Parathyroid adenoma (tissue), 2 donors: ENCODE measurements at regions not wholly inside any gene's neighbourhood (a gene's known extent, or its start where the extent isn't known, plus 50 kb on each side); places are given as distances from the start of the nearest gene placed in this dataset.
"Not testable (repeated sequence)": the region's sequence is repeated elsewhere in the genome, so short reads cannot be mapped to it uniquely, and the experiment has no call there.

Source experiments
- H2AFZ ChIP-seq: fragments of 300-600 bp; sonication (generic); one replicate; pipeline ENCODE4 v1.7.0; 2017; ENCODE audit warnings: antibody characterized with exemption, mild to moderate bottlenecking
- H3K27ac ChIP-seq: fragments of 300-600 bp; sonication (generic); one replicate; pipeline ENCODE4 v1.7.0; 2017
- H3K27me3 ChIP-seq: fragments of 300-600 bp; sonication (generic); one replicate; pipeline ENCODE4 v1.7.0; 2017; ENCODE audit warnings: low read length; ENCODE audit not compliant: control insufficient read depth, insufficient read depth
- H3K36me3 ChIP-seq: fragments of 300-600 bp; sonication (generic); one replicate; pipeline ENCODE4 v1.7.0; 2017; ENCODE audit warnings: low read length; ENCODE audit not compliant: control insufficient read depth, insufficient read depth
- H3K4me1 ChIP-seq: fragments of 300-600 bp; sonication (generic); one replicate; pipeline ENCODE4 v1.7.0; 2017; ENCODE audit warnings: control low read depth
- H3K4me2 ChIP-seq: fragments of 300-600 bp; sonication (generic); one replicate; pipeline ENCODE4 v1.7.0; 2017; ENCODE audit warnings: low read length
- H3K4me3 ChIP-seq: fragments of 300-600 bp; sonication (generic); one replicate; pipeline ENCODE4 v1.7.0; 2017; ENCODE audit warnings: low read depth, low read length
- H3K79me2 ChIP-seq: fragments of 300-600 bp; sonication (generic); one replicate; pipeline ENCODE4 v1.7.0; 2017; ENCODE audit warnings: control low read depth
- H3K9ac ChIP-seq: fragments of 300-600 bp; sonication (generic); one replicate; pipeline ENCODE4 v1.7.0; 2017; ENCODE audit warnings: mild to moderate bottlenecking
- H3K9me3 ChIP-seq: fragments of 300-600 bp; sonication (generic); one replicate; pipeline ENCODE4 v1.7.0; 2017; ENCODE audit warnings: low read length; ENCODE audit not compliant: control insufficient read depth
- donor health status: primary hyperparathyroidism.

DNA sequence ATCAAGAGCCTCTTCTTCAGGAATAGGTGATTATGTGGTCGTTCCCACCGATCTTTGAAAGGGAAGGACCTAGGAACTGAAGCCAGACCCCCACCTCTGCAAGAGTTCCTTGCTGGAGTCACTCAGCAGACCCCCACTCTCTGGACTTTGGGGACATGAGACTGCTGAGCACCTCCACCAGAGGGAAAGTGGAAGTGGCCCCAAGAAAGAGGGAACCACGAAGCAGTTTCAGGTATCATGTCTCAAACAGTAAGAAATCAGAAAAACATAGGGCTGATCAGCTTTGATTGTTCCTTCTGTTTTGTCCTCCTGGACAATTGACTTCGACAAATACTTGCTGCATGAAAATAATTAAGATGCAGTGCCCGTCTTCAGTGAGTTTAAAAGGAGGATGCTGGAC is 84.2 kb upstream of the ADORA2B start:
- not testable (repeated sequence) for H3K9ac ChIP-seq, H3K79me2 ChIP-seq

DNA sequence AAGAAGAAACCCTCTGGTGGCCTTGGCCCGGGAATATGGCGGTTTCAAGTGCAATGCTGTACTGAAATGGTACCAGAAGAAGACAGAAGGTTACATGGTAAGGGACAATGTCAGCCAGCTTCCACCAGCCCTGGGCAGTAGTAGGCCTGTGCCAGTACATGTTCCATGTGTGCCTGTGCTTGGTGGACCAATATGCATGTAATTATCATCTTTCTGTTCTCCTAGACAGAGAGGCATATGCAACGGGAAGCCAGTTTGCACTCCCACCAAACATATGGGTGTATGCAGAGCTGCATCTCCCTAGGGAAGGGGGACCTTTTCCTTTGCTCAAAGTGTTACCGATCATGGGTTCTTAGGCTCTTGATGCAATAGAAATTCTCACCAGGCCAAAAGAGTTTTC is 80.9 kb upstream of the ADORA2B start:
- H3K9me3 ChIP-seq, H2AFZ ChIP-seq, H3K79me2 ChIP-seq, H3K9ac ChIP-seq, H3K4me1 ChIP-seq, H3K4me2 ChIP-seq, H3K36me3 ChIP-seq, H3K27me3 ChIP-seq, H3K4me3 ChIP-seq, H3K27ac ChIP-seq: not testable (repeated sequence)

More for the DNA sequence above, 84.2 kb upstream of the ADORA2B start:
- not testable (repeated sequence) for H3K4me2 ChIP-seq, H3K4me3 ChIP-seq, H3K4me1 ChIP-seq, H3K36me3 ChIP-seq, H3K9me3 ChIP-seq, H3K27ac ChIP-seq, H3K27me3 ChIP-seq, H2AFZ ChIP-seq

DNA sequence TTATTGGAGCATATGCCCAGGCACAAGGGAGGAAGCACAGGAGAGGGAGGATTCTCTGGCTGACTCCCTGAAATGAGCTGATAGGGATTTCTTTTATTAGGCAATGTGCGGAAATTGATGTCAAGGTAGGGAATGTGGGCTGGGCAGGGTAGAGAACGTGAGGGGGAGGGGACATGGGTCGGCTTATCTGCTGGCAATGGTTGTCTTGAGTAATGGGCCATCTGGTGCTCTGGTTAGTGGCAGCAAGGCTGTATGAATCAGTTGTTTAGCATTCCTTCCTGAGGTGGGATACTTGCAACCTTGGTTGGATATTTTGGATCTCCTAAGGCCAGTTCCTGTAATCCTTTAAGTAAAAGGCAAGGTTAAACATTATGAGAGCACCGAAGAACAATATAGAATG is 80.5 kb upstream of the ADORA2B start:
- not testable (repeated sequence) for H3K79me2 ChIP-seq, H3K4me2 ChIP-seq, H3K9me3 ChIP-seq, H3K36me3 ChIP-seq, H3K27ac ChIP-seq, H3K4me3 ChIP-seq, H3K27me3 ChIP-seq, H3K9ac ChIP-seq, H2AFZ ChIP-seq, H3K4me1 ChIP-seq

DNA sequence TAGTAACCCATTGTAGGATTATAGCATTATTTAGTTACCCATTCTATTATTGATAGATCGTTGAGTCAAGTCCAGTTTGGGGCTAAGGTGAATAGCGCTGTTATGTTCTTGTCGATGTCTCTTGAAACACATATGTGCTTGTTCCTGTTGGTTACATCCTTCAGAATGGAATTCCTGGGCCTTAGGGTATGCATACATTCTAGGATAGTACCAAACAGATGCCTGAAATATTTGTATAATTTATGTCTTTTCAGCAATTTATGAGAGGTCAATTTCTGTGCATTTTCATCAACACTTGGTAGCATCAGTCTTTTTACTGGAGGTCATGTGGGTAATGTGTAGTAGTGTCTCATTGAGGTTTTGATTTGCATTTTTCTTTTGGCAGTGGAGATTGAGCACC is 78.9 kb upstream of the ADORA2B start:
- not testable (repeated sequence) for H3K36me3 ChIP-seq, H3K4me2 ChIP-seq, H3K9me3 ChIP-seq, H3K27ac ChIP-seq, H3K4me3 ChIP-seq, H3K79me2 ChIP-seq, H3K27me3 ChIP-seq, H3K9ac ChIP-seq, H3K4me1 ChIP-seq, H2AFZ ChIP-seq

DNA sequence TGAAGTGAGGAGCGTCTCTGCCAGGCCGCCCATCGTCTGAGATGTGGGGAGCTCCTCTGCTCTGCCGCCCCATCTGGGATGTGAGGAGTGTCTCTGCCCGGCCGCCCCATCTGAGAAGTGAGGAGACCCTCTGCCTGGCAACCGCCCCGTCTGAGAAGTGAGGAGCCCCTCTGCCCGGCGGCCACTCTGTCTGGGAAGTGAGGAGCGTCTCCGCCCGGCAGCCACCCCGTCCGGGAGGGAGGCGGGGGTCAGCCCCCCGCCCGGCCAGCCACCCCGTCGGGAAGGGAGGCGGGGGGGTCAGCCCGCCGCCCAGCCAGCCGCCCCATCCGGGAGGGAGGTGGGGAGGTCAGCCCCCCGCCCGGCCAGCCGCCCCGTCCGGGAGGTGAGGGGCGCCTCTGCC is 77.6 kb upstream of the ADORA2B start:
- H3K9me3 ChIP-seq, H3K4me2 ChIP-seq: not testable (repeated sequence)

DNA sequence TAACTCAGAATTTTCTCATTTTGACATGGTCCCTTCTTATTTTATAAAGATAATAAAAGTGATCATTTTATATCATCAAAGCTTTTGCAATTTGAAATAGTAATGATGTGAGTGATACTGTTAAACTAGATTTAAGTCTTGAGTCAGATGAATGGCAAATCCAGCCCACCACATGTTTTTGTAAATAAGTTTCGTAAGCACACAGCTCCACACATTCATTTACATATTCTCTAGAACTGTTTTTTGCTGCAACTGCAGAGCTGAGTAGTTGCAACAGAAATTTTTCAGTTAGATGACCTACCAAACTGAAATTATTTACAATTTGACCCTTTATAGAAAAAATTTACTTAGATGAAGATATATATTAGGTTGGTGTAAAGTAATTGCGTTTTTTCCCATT is 75.1 kb upstream of the ADORA2B start:
- not testable (repeated sequence) for H3K4me2 ChIP-seq, H3K9me3 ChIP-seq, H2AFZ ChIP-seq, H3K9ac ChIP-seq, H3K27me3 ChIP-seq, H3K4me3 ChIP-seq, H3K79me2 ChIP-seq, H3K27ac ChIP-seq, H3K36me3 ChIP-seq, H3K4me1 ChIP-seq

More for the DNA sequence above, 77.6 kb upstream of the ADORA2B start:
- H3K36me3 ChIP-seq, H3K9ac ChIP-seq, H2AFZ ChIP-seq, H3K4me3 ChIP-seq, H3K27me3 ChIP-seq, H3K27ac ChIP-seq, H3K4me1 ChIP-seq, H3K79me2 ChIP-seq: not testable (repeated sequence)

DNA sequence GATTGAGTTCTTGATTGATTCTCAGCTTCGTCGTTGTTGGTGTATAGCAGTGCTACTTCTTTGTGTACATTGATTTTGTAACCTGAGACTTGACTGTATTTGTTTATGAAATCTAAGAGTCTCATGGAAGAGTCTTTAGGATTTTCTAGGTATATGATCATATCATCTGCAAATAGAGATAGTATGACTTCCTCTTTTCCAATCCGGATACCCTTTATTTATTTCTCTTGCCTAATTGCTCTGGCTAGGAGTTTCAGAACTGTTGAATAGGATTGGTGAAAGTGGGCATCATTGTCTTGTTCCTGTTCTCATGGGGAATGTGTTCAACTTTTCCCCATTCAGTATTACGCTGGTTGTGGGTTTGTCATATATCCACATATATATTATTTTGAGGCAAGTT is 72.3 kb upstream of the ADORA2B start:
- H3K9ac ChIP-seq, H3K9me3 ChIP-seq, H3K27ac ChIP-seq, H3K4me3 ChIP-seq, H2AFZ ChIP-seq, H3K4me1 ChIP-seq, H3K79me2 ChIP-seq, H3K4me2 ChIP-seq, H3K27me3 ChIP-seq, H3K36me3 ChIP-seq: not testable (repeated sequence)

DNA sequence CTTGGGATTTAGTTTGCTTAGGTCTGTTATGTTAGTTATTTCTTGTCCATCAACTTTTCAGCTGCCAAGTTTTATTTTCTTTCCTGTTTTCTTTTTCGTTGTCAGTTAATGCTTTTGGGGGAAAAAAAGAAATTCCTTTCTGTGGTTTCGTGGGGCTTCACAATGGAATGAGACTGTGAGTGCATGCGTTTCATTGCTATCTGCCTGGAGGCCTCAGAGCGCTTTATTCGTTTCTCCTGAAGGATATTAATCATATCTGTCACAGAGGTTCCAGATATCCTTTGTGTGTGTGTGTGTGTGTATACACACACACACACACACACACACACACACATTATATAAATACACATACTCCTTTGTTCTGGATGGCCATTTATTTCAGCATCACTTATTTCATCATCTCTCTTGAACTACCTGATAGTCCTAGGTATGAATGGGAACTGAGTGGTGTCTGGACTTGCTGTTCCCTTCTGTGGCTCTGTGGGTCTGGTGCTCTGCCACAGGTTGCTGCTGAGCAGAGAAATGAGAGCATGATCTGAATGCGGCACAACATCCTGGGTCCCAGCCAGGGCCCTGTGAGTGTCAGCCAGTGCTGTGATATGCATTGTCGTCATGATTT is 66.9 kb upstream of the ADORA2B start:
- not testable (repeated sequence) for H3K9ac ChIP-seq, H3K4me3 ChIP-seq, H3K36me3 ChIP-seq, H3K27me3 ChIP-seq, H3K27ac ChIP-seq, H3K9me3 ChIP-seq, H3K4me1 ChIP-seq, H2AFZ ChIP-seq, H3K79me2 ChIP-seq, H3K4me2 ChIP-seq
